HEK293 (cell line): ENCODE measurements at regions not wholly inside any gene's neighbourhood (a gene's known extent, or its start where the extent isn't known, plus 50 kb on each side); places are given as distances from the start of the nearest gene placed in this dataset.

ENCODE experiments used
- CTCF ChIA-PET: fragments of 350-600 bp; formaldehyde crosslinking; extraction: SDS; loops from one replicate; lab custom pipeline; 2021; ENCODE audit warnings: antibody characterized with exemption; lab: Yijun Ruan, JAX
- POLR2A ChIA-PET: fragments of 300-600 bp; formaldehyde crosslinking; extraction: SDS; loops from one replicate; lab custom pipeline; 2020; ENCODE audit warnings: antibody characterized with exemption, inconsistent platforms; lab: Yijun Ruan, JAX
- H3K27ac ChIP-seq: fragments of 200-500 bp; sonication (Bioruptor generic); 2 replicates; pipeline ENCODE4 v1.5.1; 2014; ENCODE audit warnings: low read depth, low read length, control low read depth, inconsistent platforms; ENCODE audit errors: extremely low read depth
- H3K36me3 ChIP-seq, 2 experiments: fragments of 200-500 bp in 1 of 2; sonication (Bioruptor generic) in 1 of 2; 1 replicate in 1 of 2; 2 replicates in 1 of 2; pipeline ENCODE4 v1.5.1; 2014 to 2017; ENCODE audit warnings: inconsistent platforms in 2 of 2, low read length in 2 of 2; ENCODE audit not compliant: control insufficient read depth in 2 of 2, insufficient read depth in 1 of 2
- H3K4me1 ChIP-seq: fragments of 200-500 bp; sonication (Bioruptor generic); 2 replicates; pipeline ENCODE4 v1.5.1; 2014; ENCODE audit warnings: mild to moderate bottlenecking, low read length, inconsistent platforms; ENCODE audit not compliant: control insufficient read depth, insufficient read depth
- H3K4me3 ChIP-seq: 2 replicates; pipeline ENCODE4 v1.5.1; 2011; ENCODE audit warnings: low read depth, mild to moderate bottlenecking, control low read depth, low read length, moderate library complexity
- H3K9me3 ChIP-seq: fragments of 200-500 bp; sonication (Bioruptor generic); 2 replicates; pipeline ENCODE4 v1.5.1; 2014; ENCODE audit warnings: low read depth, low read length, inconsistent platforms; ENCODE audit not compliant: control insufficient read depth, insufficient read depth
- GLI4 ChIP-seq: fragments of 450-650 bp; formaldehyde crosslinking; IDR thresholded peaks from 2 replicates; pipeline ENCODE4 v1.5.1; 2016; ENCODE audit warnings: missing biosample characterization, missing genetic modification characterization
- MEIS1 ChIP-seq: sonication (generic); formaldehyde crosslinking; IDR thresholded peaks from 2 replicates; pipeline ENCODE4 v1.8.1; 2022; ENCODE audit warnings: missing genetic modification reagents, mild to moderate bottlenecking, borderline replicate concordance
- MYNN ChIP-seq: fragments of 450-650 bp; formaldehyde crosslinking; IDR thresholded peaks from 2 replicates; pipeline ENCODE4 v1.5.1; 2016; ENCODE audit warnings: missing biosample characterization, missing genetic modification characterization, borderline replicate concordance
- SCRT2 ChIP-seq: fragments of 450-650 bp; formaldehyde crosslinking; IDR thresholded peaks from 2 replicates; pipeline ENCODE4 v1.5.1; 2016; ENCODE audit warnings: missing biosample characterization, missing genetic modification characterization
- SP7 ChIP-seq: fragments of 450-650 bp; formaldehyde crosslinking; IDR thresholded peaks from 2 replicates; pipeline ENCODE4 v1.5.1; 2016; ENCODE audit warnings: missing biosample characterization, missing genetic modification characterization
- TCF7L2 ChIP-seq: IDR thresholded peaks from 2 replicates; pipeline ENCODE4 v1.6.1; 2011; ENCODE audit warnings: low read depth, mild to moderate bottlenecking, inconsistent platforms, low read length, moderate library complexity, borderline replicate concordance
- WT1 ChIP-seq: fragments of 450-650 bp; formaldehyde crosslinking; IDR thresholded peaks from 2 replicates; pipeline ENCODE4 v1.5.1; 2016; ENCODE audit warnings: missing biosample characterization, missing genetic modification characterization
- ZFHX2 ChIP-seq: fragments of 450-650 bp; formaldehyde crosslinking; conservative IDR thresholded peaks from 2 replicates; pipeline ENCODE4 v1.5.1; 2016; ENCODE audit warnings: missing biosample characterization, missing genetic modification characterization
- ZFP41 ChIP-seq: fragments of 450-650 bp; formaldehyde crosslinking; IDR thresholded peaks from 2 replicates; pipeline ENCODE4 v1.5.1; 2016; ENCODE audit warnings: missing biosample characterization, missing genetic modification characterization, borderline replicate concordance
- ZIC2 ChIP-seq: fragments of 450-650 bp; formaldehyde crosslinking; IDR thresholded peaks from 2 replicates; pipeline ENCODE4 v1.5.1; 2016; ENCODE audit warnings: missing biosample characterization, missing genetic modification characterization
- ZNF10 ChIP-seq: fragments of 450-650 bp; formaldehyde crosslinking; IDR thresholded peaks from 2 replicates; pipeline ENCODE4 v1.5.1; 2017; ENCODE audit warnings: missing biosample characterization, missing genetic modification characterization
- ZNF202 ChIP-seq: fragments of 450-650 bp; formaldehyde crosslinking; IDR thresholded peaks from 2 replicates; pipeline ENCODE4 v1.5.1; 2016; ENCODE audit warnings: missing biosample characterization, missing genetic modification characterization, borderline replicate concordance
- ZNF248 ChIP-seq: fragments of 450-650 bp; formaldehyde crosslinking; IDR thresholded peaks from 2 replicates; pipeline ENCODE4 v1.5.1; 2017; ENCODE audit warnings: missing biosample characterization, missing genetic modification characterization
- ZNF302 ChIP-seq: fragments of 450-650 bp; formaldehyde crosslinking; IDR thresholded peaks from 2 replicates; pipeline ENCODE4 v1.5.1; 2016; ENCODE audit warnings: missing biosample characterization, missing genetic modification characterization, low read depth
- ZNF335 ChIP-seq: fragments of 450-650 bp; formaldehyde crosslinking; conservative IDR thresholded peaks from 2 replicates; pipeline ENCODE4 v1.5.1; 2016; ENCODE audit warnings: missing biosample characterization, missing genetic modification characterization
- ZNF394 ChIP-seq: fragments of 450-650 bp; formaldehyde crosslinking; IDR thresholded peaks from 2 replicates; pipeline ENCODE4 v1.5.1; 2016; ENCODE audit warnings: missing biosample characterization, missing genetic modification characterization, mild to moderate bottlenecking, moderate library complexity, borderline replicate concordance
- ZNF48 ChIP-seq: fragments of 450-650 bp; formaldehyde crosslinking; IDR thresholded peaks from 2 replicates; pipeline ENCODE4 v1.5.1; 2016; ENCODE audit warnings: missing biosample characterization, missing genetic modification characterization
- ZNF530 ChIP-seq: fragments of 450-650 bp; formaldehyde crosslinking; IDR thresholded peaks from 2 replicates; pipeline ENCODE4 v1.5.1; 2016; ENCODE audit warnings: low read depth, missing biosample characterization, missing genetic modification characterization
- ZNF555 ChIP-seq: fragments of 450-650 bp; formaldehyde crosslinking; conservative IDR thresholded peaks from 2 replicates; pipeline ENCODE4 v1.5.1; 2017; ENCODE audit warnings: missing biosample characterization, mild to moderate bottlenecking, missing genetic modification characterization, inconsistent platforms
- ZNF629 ChIP-seq: fragments of 450-650 bp; formaldehyde crosslinking; IDR thresholded peaks from 2 replicates; pipeline ENCODE4 v1.5.1; 2017; ENCODE audit warnings: missing biosample characterization, missing genetic modification characterization
- ZNF76 ChIP-seq: fragments of 450-650 bp; formaldehyde crosslinking; IDR thresholded peaks from 2 replicates; pipeline ENCODE4; 2016; ENCODE audit warnings: low read depth, missing biosample characterization, missing genetic modification characterization, borderline replicate concordance
- ZNF777 ChIP-seq: fragments of 450-650 bp; formaldehyde crosslinking; IDR thresholded peaks from 2 replicates; pipeline ENCODE4 v1.5.1; 2017; ENCODE audit warnings: missing biosample characterization, missing genetic modification characterization, borderline replicate concordance
- ZNF785 ChIP-seq: fragments of 450-650 bp; formaldehyde crosslinking; IDR thresholded peaks from 2 replicates; pipeline ENCODE4 v1.5.1; 2016; ENCODE audit warnings: missing biosample characterization, missing genetic modification characterization
- TF ChIP-seq, protein P1 (sequence below): fragments of 450-650 bp; formaldehyde crosslinking; IDR thresholded peaks from 2 replicates; pipeline ENCODE4 v1.5.1; 2016; ENCODE audit warnings: missing biosample characterization, missing genetic modification characterization
- TF ChIP-seq, protein P2 (sequence below): fragments of 450-650 bp; formaldehyde crosslinking; IDR thresholded peaks from 2 replicates; pipeline ENCODE4 v1.5.1; 2017; ENCODE audit warnings: missing biosample characterization, mild to moderate bottlenecking, missing genetic modification characterization, moderate library complexity
- TF ChIP-seq, protein P3 (sequence below): fragments of 450-650 bp; formaldehyde crosslinking; IDR thresholded peaks from 2 replicates; pipeline ENCODE4 v1.5.1; 2016; ENCODE audit warnings: missing biosample characterization, missing genetic modification characterization

DNA sequence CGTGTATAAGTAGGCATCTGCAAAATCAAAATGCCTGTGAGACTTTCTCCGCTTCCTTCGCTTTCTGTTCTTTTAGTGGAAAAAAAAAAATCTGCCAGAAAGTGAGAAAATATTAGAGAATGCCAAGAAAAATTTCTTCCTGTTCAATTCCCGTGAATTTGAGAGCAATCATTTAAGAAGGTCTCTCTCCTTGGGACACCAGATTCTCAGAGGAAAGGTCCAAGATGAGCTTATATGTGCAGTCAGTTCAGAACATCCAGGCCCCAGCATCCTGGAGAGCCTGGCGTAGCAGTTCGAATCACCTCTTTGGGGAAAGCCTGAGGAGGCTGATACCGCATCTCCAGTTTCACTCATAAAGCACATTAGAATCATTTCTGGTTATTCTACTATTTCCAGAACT is 912.8 kb downstream of the GALC start (continued):
- TF ChIP-seq, protein P1, sequence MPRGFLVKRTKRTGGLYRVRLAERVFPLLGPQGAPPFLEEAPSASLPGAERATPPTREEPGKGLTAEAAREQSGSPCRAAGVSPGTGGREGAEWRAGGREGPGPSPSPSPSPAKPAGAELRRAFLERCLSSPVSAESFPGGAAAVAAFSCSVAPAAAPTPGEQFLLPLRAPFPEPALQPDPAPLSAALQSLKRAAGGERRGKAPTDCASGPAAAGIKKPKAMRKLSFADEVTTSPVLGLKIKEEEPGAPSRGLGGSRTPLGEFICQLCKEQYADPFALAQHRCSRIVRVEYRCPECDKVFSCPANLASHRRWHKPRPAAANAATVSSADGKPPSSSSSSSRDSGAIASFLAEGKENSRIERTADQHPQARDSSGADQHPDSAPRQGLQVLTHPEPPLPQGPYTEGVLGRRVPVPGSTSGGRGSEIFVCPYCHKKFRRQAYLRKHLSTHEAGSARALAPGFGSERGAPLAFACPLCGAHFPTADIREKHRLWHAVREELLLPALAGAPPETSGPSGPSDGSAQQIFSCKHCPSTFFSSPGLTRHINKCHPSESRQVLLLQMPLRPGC = no peak
- TF ChIP-seq ZNF10 (tag by site-specific recombination) = no peak
- no peak for TF ChIP-seq MYNN (tag by site-specific recombination)
- TF ChIP-seq ZNF248 (tag by site-specific recombination) = no peak
- TF ChIP-seq, all 188 proteins: peak for 0

DNA sequence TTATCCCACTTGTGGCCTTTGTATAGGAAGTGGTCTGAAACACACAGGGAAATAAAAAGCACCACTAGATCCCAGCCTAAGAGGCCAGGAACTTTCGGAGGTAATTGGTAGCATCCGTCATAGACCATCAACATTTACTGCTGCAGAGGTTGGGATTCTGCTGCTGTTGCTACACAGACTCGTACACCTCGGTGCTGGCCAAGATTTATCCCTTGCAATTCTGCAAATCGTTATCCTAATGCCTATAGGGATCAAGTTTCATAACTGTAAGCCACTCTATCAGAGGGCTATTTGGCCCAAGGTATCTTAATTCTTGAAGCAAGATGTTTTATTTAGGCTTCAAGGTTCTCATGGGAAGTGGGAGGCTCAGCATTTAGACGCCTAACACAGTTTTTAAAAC is 913.6 kb downstream of the GALC start:
- no peak for TF ChIP-seq ZIC2 (tag by site-specific recombination)
- TF ChIP-seq ZNF785 (tag by site-specific recombination) = no peak
- TF ChIP-seq ZNF777 (tag by site-specific recombination) = no peak
- no peak for TF ChIP-seq SP7 (tag by site-specific recombination)
- TF ChIP-seq GLI4 = no peak
- TF ChIP-seq, protein P2, sequence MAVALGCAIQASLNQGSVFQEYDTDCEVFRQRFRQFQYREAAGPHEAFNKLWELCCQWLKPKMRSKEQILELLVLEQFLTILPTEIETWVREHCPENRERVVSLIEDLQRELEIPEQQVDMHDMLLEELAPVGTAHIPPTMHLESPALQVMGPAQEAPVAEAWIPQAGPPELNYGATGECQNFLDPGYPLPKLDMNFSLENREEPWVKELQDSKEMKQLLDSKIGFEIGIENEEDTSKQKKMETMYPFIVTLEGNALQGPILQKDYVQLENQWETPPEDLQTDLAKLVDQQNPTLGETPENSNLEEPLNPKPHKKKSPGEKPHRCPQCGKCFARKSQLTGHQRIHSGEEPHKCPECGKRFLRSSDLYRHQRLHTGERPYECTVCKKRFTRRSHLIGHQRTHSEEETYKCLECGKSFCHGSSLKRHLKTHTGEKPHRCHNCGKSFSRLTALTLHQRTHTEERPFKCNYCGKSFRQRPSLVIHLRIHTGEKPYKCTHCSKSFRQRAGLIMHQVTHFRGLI (tag by site-specific recombination) = no peak
- TF ChIP-seq MEIS1 (CRISPR knock-in tag) = no peak
- no peak for TF ChIP-seq ZNF302 (tag by site-specific recombination)
- TF ChIP-seq SCRT2 (tag by site-specific recombination) = no peak
- TF ChIP-seq ZNF394 (tag by site-specific recombination) = no peak
- TF ChIP-seq ZNF530 (tag by site-specific recombination) = no peak
- Histone ChIP-seq H3K9me3 (no peaks in the 10 kb centered on the region), H3K4me3 (no peak overlapping the region), H3K27ac (no peak overlapping the region), H3K4me1 (no peaks in the 10 kb centered on the region), H3K36me3 (no peaks in the 10 kb centered on the region)
- ChIA-PET POLR2A (no interaction called here), CTCF (no interaction called here)

DNA sequence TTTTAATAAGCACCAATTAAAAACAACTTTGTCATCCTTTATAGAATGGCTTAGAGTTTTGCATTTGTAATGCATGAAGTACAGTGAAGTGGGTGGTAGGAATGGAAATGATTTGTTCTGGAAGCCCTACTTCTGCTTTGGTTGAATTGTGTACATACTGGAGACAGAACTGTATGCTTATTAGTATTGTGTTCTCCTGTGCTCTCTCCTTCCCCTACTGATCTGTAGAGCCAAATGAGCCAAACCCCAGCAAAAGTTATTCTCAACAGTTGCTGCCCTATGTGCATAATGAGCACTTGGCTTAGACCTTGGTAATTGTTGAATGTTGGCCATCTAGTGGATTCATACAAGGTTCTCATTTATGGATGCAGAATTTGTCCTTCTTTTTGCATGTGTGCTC is 916.1 kb downstream of the GALC start:
- Histone ChIP-seq H3K4me1 (no peaks in the 10 kb centered on the region), H3K36me3 (no peaks in the 10 kb centered on the region), H3K4me3 (no peak overlapping the region), H3K9me3 (no peaks in the 10 kb centered on the region), H3K27ac (no peak overlapping the region)
- POLR2A ChIA-PET = no interaction called here
- CTCF ChIA-PET = no interaction called here
- TF ChIP-seq ZNF335 (no peak), ZFP41 (tag by site-specific recombination) (no peak), WT1 (tag by site-specific recombination) (no peak), TCF7L2 (no peak), ZNF76 (tag by site-specific recombination) (no peak), ZNF202 (tag by site-specific recombination) (no peak), ZFHX2 (no peak), ZNF629 (tag by site-specific recombination) (no peak), ZNF48 (tag by site-specific recombination) (no peak), ZNF555 (tag by site-specific recombination) (no peak)
- TF ChIP-seq, protein P3, sequence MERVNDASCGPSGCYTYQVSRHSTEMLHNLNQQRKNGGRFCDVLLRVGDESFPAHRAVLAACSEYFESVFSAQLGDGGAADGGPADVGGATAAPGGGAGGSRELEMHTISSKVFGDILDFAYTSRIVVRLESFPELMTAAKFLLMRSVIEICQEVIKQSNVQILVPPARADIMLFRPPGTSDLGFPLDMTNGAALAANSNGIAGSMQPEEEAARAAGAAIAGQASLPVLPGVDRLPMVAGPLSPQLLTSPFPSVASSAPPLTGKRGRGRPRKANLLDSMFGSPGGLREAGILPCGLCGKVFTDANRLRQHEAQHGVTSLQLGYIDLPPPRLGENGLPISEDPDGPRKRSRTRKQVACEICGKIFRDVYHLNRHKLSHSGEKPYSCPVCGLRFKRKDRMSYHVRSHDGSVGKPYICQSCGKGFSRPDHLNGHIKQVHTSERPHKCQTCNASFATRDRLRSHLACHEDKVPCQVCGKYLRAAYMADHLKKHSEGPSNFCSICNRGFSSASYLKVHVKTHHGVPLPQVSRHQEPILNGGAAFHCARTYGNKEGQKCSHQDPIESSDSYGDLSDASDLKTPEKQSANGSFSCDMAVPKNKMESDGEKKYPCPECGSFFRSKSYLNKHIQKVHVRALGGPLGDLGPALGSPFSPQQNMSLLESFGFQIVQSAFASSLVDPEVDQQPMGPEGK (tag by site-specific recombination) = no peak
